ENCODE measurements at regions not wholly inside any gene's neighbourhood (a gene's known extent, or its start where the extent isn't known, plus 50 kb on each side); places are given as distances from the start of the nearest gene placed in this dataset.

DNA sequence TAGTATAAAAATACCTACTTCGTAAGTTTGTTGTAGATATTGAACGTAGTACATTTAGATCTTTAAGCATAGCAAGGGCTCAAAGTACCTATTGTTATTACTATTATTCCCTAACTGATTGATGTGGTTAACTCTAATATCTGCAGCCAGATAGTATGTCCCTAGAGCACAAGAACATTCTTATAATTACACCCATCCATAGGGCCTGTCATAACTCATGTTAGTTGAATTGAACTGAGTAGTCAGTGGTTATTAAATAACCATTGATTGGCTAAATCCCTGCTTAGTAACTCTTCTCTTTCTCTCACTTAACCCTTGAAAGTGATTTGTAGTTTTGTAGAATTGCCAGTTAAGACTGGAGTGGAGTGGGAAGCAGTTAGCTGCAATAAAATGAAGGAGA lies 207.5 kb upstream of the HS3ST5 start:
- H3K36me3 Mint-ChIP-seq (ENCODE audit: low read depth, unreplicated experiment) = no peaks in the 10 kb centered on the region
- no peak for DNase-seq (ENCODE audit: low spot score)
- no peak overlapping the region for H3K27ac Mint-ChIP-seq (ENCODE audit: unreplicated experiment)
- H3K4me1 Mint-ChIP-seq (ENCODE audit: unreplicated experiment) = no peaks in the 10 kb centered on the region
- H3K9me3 Mint-ChIP-seq (ENCODE audit: unreplicated experiment) = no peaks in the 10 kb centered on the region
- no peaks in the 10 kb centered on the region for H3K27me3 Mint-ChIP-seq (ENCODE audit: unreplicated experiment)
- H3K4me3 Mint-ChIP-seq (ENCODE audit: unreplicated experiment) = no peak overlapping the region
- TF ChIP-seq, protein P1, sequence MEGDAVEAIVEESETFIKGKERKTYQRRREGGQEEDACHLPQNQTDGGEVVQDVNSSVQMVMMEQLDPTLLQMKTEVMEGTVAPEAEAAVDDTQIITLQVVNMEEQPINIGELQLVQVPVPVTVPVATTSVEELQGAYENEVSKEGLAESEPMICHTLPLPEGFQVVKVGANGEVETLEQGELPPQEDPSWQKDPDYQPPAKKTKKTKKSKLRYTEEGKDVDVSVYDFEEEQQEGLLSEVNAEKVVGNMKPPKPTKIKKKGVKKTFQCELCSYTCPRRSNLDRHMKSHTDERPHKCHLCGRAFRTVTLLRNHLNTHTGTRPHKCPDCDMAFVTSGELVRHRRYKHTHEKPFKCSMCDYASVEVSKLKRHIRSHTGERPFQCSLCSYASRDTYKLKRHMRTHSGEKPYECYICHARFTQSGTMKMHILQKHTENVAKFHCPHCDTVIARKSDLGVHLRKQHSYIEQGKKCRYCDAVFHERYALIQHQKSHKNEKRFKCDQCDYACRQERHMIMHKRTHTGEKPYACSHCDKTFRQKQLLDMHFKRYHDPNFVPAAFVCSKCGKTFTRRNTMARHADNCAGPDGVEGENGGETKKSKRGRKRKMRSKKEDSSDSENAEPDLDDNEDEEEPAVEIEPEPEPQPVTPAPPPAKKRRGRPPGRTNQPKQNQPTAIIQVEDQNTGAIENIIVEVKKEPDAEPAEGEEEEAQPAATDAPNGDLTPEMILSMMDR (IDR thresholded peaks at IDR 0.05; ENCODE audit: unreplicated experiment) = no peak

DNA sequence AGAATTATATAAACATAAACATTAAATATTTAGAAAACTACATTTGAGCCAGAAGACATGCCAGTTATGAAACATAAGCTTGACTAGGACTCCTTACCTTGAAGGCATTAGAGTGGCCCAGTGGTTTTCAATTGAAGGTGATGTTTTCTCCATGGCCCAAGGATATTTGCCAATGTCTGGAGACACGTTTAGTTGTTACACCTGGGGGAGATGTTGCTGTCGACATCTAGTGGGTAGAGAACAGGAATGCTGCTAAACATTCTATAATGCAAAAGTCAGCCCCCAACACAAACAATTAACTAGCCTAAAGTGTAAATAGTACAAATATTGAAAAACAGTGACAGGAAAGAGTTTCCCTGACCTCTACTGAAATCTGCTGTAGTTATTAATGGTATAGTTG lies 200.9 kb upstream of the HS3ST5 start:
- Mint-ChIP-seq H3K27ac (ENCODE audit: unreplicated experiment) (no peak overlapping the region), H3K4me1 (ENCODE audit: unreplicated experiment) (no peaks in the 10 kb centered on the region), H3K36me3 (ENCODE audit: low read depth, unreplicated experiment) (no peaks in the 10 kb centered on the region), H3K4me3 (ENCODE audit: unreplicated experiment) (no peak overlapping the region), H3K9me3 (ENCODE audit: unreplicated experiment) (no peaks in the 10 kb centered on the region), H3K27me3 (ENCODE audit: unreplicated experiment) (no peaks in the 10 kb centered on the region)
- no peak for DNase-seq (ENCODE audit: low spot score)
- TF ChIP-seq, protein P1 (IDR thresholded peaks at IDR 0.05; ENCODE audit: unreplicated experiment) = no peak

DNA sequence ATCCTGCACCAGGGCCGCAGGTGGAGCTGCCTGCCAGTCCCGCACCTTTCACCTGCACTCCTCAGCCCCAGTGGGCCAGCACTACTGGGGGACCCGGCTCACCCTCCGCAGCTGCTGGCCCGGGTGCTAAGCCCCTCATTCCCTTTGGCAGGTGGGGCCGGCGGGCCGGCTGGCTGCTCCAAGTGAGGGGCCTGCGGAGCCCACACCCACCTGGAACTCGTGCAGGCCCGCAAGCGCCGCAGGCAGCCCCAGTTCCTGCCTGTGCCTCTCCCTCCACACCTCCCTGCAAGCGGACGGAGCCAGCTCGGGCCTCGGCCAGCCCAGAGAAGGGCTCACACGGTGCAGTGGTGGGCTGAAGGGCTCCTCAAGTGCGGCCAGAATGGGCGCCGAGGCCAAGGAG lies 199.0 kb upstream of the HS3ST5 start:
- TF ChIP-seq, protein P1 (IDR thresholded peaks at IDR 0.05; ENCODE audit: unreplicated experiment) = no peak
- H3K9me3 Mint-ChIP-seq (ENCODE audit: unreplicated experiment) = no peaks in the 10 kb centered on the region
- H3K4me1 Mint-ChIP-seq (ENCODE audit: unreplicated experiment) = no peaks in the 10 kb centered on the region
- no peak for DNase-seq (ENCODE audit: low spot score)
- no peaks in the 10 kb centered on the region for H3K27me3 Mint-ChIP-seq (ENCODE audit: unreplicated experiment)
- H3K27ac Mint-ChIP-seq (ENCODE audit: unreplicated experiment) = no peak overlapping the region
- no peaks in the 10 kb centered on the region for H3K36me3 Mint-ChIP-seq (ENCODE audit: low read depth, unreplicated experiment)
- no peak overlapping the region for H3K4me3 Mint-ChIP-seq (ENCODE audit: unreplicated experiment)

DNA sequence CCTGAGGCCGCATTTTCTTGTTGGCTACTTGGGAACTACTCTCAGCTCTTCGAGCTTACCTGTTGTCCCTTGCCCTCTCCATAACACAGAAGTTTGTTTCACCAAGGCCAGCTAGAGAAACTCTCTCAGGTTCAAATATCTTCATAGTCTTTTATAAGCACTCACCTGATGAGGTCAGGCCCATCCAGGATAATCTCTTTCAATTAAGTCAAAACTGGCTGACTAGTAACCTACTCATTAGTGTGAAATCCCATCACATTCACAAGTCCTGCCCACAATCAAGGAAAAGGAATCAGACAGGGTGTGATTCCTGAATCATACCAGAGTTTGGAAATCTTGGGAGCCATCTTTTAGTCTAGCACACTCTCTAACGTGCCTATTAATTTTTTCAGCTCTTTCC lies 195.2 kb upstream of the HS3ST5 start:
- TF ChIP-seq, protein P1 (IDR thresholded peaks at IDR 0.05; ENCODE audit: unreplicated experiment) = no peak
- Mint-ChIP-seq H3K27ac (ENCODE audit: unreplicated experiment) (no peak overlapping the region), H3K9me3 (ENCODE audit: unreplicated experiment) (no peaks in the 10 kb centered on the region), H3K27me3 (ENCODE audit: unreplicated experiment) (no peaks in the 10 kb centered on the region), H3K4me3 (ENCODE audit: unreplicated experiment) (no peak overlapping the region), H3K36me3 (ENCODE audit: low read depth, unreplicated experiment) (no peaks in the 10 kb centered on the region), H3K4me1 (ENCODE audit: unreplicated experiment) (no peaks in the 10 kb centered on the region)
- no peak for DNase-seq (ENCODE audit: low spot score)

DNA sequence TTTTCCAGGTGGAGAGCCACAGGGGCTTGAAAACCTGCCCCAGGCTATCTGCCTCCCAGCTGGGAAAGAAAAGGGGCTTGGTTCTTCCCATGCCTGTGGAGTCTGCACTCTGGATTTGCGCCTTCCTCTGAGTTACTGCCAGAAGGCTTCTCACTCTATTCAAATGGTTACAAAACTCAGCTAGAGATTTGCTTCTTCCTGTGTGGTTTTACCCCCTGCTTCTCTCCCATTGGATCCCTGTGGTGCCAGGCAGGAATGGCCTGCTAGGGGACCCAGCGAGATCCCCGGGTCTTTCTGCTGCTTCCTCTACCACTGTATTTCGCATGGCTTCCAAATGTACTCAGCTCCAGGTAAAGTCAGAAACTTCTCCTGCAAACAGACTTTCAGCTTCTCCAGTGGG lies 192.0 kb upstream of the HS3ST5 start:
- H3K36me3 Mint-ChIP-seq (ENCODE audit: low read depth, unreplicated experiment) = no peaks in the 10 kb centered on the region
- no peak overlapping the region for H3K4me3 Mint-ChIP-seq (ENCODE audit: unreplicated experiment)
- no peaks in the 10 kb centered on the region for H3K4me1 Mint-ChIP-seq (ENCODE audit: unreplicated experiment)
- TF ChIP-seq, protein P1 (IDR thresholded peaks at IDR 0.05; ENCODE audit: unreplicated experiment) = no peak
- no peaks in the 10 kb centered on the region for H3K9me3 Mint-ChIP-seq (ENCODE audit: unreplicated experiment)
- no peak overlapping the region for H3K27ac Mint-ChIP-seq (ENCODE audit: unreplicated experiment)
- no peaks in the 10 kb centered on the region for H3K27me3 Mint-ChIP-seq (ENCODE audit: unreplicated experiment)
- no peak for DNase-seq (ENCODE audit: low spot score)

Data from endothelial cell (in vitro differentiated cells).